OCI-M2 (cell line): ENCODE measurements at regions not wholly inside any gene's neighbourhood (a gene's known extent, or its start where the extent isn't known, plus 50 kb on each side); places are given as distances from the start of the nearest gene placed in this dataset.
"Not testable (repeated sequence)": the region's sequence is repeated elsewhere in the genome, so short reads cannot be mapped to it uniquely, and the experiment has no call there.

Experiments used
- DNase-seq: peaks from one replicate; lab custom pipeline; 2025; ENCODE audit not compliant: unreplicated experiment; lab: John Stamatoyannopoulos, UW

DNA sequence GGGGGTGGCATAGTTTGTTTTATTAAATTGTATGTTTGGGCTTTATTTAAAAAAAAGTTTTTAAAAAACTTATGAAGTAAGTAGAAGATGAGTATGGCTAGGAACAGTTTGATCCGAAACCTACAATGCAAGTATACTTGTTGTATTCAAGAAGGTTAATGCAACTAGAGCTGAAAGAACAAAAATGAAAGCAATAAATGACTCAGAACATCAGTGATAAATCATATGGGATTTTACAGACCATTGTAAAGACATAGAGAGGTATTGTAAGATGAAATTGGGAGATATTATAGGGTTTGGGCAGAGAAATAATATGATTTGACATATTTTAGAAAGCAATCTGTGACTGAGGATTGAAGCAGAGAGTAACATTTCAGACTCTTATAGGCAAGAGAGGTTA is 1135.3 kb downstream of the SLITRK5 start:
- no peak for DNase-seq

DNA sequence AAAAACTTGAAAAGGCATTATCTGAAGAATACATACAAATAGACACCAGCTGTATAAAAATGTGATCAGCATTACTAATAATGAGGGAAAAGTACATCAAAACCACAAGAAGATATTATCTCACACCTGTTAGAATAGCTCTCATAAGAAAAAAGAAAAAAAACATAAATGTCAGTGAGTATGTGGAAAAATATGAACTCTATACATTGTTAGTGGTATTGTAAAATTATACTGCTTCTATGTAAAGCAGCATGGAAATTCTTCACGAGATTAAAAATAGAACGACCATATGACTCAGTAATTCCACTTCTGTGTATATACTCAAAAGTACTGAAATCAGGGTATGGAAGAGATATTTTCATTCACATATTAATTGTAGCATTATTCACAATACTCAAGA is 1146.4 kb downstream of the SLITRK5 start:
- DNase-seq, result no peak

DNA sequence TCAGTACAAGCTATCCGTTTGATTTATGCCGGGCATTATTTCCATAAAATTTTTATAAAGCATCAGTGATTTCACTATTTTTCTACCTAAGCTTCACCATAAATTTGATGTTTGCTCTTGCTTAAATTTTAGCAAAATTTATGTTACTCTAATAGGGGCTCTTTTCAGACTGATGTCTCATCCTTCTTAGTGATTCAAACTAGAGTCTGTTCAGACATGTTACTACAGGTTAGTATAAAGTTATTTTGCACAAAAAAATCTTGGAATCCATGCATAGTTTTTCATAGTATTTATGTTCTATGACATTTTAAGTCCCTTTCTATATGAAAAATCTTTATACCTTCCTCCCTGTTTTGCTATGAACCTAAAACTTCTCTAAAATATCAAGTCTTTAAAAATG is 1151.9 kb downstream of the SLITRK5 start:
- no peak for DNase-seq

DNA sequence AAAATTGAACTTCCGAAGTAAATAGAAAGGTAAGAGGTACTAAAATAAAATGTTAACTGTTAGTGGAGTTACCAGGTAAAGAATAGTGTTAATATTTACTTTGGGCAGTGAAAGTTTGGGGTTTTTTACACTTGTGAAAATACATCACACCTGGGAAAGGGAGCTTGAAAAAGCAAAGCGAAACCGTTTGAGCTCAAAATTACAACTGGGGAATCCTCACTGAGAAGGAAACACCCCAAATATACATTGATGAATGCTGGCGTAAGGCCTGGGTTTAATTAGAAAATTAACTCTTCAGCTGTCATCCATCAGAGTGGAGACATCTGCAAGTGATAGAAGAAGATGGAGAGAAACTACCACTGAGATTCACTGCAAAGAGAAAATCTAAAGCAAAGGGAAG is 1153.0 kb downstream of the SLITRK5 start:
- no peak for DNase-seq

DNA sequence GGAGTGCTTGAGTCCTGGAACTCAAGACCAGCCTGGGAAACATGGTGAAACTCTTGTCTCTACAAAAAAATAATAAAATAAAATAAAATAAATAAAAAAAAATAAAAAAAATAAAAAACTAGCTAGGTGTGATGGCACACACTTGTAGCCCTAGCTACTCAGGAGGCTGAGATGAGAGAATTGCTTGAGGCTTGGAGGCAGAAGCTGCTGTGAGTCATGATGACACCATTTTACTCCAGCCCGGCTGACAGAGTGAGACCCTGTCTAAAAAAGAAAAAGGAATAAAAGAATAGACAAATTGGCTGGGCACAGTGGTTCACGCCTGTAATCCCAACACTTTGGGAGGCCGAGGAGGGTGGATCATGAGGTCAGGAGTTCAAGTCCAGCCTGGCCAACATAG is 1168.9 kb downstream of the SLITRK5 start:
- DNase-seq, result no peak

DNA sequence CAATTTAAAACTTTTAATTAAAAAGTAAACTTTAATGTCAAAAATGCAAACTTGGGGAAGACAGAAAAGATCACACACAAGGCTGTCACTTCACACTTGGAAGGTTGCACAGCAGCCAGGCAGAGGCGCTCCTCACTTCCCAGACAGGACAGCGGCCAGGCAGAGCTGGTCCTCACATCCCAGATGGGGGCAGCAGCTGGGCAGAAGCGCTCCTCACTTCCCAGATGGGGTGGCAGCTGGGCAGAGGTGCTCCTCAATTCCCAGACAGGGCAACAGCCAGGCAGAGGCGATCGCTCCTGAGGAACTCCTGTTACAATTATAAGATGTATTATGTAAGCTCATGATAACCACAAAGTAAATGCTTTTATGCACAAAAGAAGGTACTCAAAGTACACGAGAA is 1181.1 kb downstream of the SLITRK5 start:
- DNase-seq, result not testable (repeated sequence)

DNA sequence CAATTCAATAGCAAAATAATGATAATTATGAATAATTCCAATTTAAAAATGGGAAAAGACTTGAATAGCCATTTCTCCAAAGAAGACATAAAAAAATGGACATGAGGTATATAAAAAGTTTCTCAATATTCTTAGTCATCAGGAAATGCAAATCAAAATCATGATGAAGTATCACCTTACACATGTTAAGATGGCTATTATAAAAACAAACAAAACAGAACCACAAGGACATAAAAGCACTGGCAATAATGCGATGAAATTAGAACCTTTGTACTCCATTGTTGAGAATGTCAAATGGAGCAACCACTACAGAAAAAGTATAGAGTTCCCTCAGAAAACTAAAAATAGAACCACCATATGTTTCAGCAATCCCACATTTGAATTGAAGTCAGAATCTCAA is 1186.1 kb downstream of the SLITRK5 start:
- no peak for DNase-seq

DNA sequence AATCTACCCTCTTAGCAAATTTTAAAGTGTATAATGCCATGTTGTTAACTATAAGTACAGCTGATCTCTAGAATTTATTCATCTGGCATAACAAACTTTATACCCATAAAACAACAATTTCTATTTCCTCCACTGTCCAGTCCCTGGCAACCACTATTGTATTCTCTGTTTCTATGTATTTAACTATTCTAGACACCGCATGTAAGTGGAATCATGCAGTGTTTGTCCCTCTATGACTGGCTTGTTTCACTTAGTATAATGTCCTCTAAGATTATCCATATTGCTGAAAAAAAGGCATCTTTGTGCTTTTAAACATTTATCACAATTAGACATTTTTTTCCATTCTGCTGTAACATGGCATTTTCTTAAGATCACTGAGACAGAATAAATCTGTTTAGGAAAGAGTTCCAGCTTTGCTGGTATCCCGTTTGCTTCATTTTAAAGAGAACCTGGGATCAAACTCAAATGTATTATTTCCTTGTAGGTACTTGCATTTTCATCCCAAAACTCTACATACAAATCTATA is 1191.0 kb downstream of the SLITRK5 start:
- no peak for DNase-seq

DNA sequence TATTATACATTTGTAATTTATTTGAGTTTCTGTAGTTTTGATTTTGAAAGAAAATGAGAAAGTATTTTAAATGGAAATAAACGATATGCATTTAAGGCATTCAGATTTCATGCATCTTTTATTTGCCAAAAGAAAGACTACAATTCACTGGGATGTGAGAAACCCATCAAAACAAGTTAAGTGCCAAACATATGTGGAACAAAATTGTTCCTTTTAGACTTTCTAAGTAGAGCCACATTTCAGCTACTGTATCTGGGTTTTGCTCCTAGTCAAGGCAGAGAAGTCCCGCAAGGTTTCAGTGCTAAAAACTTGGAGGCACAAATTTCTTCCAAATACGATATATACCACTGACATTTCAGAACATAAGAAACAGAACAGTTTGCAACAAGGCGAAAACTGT is 1191.9 kb downstream of the SLITRK5 start:
- DNase-seq, result no peak

DNA sequence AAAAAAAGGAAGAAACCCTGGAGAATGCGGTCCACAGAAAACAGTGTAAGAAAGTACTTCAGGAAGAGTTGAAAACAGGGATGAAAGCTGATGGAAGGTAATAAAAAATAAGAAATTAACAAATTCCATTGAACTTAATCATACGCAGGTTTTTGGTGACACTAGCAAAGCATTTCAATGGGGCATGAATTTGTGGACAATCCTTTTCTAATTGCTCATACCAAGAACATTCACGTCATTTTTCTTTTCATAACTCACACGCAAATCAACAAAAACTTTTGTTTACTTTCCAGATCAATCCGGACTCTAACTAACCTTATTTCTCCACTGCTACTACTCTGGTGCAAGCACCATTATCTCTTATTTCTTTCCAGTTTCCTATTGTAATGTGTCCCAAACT is 1195.0 kb downstream of the SLITRK5 start:
- DNase-seq, result no peak

DNA sequence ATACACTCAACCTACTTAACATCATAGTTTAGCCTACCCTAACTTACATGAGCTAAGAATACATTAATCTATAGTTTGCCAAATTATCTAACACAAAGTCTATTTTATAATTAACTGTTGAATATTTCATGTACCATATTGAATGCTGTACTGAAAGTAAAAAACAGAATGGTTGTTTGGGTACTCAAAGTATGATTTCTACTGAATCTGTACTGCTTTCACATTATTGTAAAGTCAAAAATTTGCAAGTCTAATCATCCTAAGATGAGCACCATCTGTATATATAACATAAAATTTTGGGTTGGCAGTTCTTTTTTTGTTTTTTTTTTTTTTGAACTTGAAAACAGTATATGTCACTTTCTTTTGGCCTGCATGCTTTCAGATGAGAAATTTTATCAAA is 1212.6 kb downstream of the SLITRK5 start:
- DNase-seq, result no peak

DNA sequence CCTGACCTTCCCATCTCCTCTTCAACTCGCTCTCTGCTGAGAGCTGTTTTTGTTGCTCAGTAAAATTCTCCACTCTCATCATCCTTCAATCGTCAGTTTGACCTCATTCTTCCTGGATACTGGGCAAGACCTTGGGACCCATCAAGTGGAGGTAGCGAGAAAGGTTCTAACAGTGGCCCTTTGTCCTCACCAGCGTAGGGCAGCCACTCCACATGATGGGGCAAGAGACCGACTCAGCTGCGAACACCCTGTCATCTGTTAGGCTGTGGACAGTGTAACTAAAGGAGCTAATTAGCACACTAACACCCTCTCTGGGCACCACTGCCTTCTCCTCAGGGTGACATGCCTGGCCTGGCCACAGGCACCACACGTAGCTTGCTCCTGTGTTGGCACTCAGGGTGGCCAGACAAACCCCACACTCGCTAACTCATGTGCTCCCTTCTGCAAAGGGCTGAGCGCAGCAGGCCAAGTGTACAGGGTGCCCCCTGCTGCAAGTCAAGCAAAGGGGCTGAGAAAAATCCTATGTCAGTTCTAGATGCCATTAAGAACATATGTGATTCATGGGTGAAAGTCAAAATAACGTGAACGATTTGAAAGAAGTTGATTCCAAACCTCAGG is 1216.0 kb downstream of the SLITRK5 start:
- DNase-seq, result no peak

DNA sequence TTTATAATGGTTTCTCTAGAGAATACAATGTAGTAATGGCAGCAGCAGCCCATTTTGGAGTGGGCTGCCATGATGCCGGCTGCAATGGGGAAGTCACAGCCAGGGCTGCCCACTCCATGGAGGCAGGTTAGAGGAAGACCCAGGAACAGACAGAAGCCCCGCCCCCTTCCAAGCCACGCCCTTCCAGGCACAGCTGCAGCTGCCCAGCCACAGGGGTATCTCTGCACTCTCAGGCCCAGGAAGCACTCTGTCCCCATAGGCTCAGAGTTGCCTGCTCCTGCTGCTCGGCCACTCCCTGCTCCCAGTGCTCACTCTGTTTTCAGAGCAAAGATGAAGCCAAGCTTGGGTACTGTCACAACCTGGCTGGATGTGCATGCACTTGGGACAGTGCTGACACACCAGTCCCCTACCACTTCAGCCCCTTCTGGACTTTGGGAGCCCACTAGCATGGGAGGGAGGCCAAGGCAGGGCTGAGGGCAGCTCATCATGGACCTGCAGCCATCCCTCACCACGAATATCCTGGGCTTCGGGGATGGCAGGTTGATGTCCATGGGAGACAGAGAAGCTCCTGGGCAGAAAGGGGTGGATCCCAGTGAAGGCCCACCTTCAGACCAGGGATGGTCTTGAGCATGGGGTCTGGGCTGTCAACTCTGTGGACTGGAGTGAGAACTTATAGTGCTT is 1224.2 kb downstream of the SLITRK5 start:
- no peak for DNase-seq

DNA sequence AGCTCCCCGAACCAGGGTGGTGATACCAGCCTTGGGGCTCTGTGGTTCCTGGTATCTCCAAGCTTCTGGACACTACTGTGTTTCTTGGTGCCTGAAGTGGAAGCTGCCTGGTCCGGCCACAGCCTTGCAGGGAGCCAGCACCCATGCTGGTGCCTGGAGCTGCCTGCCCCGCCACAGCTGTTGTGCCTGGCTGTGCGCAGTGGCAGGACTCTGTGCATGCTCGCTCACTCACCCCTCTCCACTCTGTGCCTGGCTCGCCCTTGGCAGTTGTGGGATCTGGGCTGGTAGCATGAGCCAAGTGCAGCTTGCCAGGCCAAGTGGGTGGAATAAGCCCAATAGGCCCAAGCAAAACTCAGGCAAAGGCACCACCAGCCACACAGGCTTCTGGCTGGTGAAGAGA is 1225.3 kb downstream of the SLITRK5 start:
- DNase-seq, result no peak

DNA sequence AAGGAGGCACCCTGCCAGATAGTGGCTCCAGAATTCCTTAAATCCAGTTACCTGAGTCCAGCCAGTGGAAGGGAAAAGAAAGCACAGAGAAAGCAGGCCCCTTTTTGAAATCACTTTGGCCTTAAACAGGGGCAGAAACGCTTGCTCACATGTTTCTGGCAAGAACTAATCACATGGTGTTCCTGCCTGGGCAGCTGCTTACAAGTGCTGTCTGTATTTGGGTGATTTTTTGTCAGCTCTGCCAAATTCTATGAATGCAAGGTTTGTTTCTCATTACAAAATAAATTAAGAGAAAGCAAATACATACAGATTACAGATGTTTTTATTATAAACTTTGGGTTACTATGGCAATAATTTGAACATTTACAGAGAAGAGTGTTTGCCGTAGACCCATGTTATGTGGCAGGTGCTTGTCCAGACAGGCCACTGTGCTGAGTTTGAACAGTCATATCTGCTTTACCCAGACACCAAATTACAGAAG is 1237.8 kb downstream of the SLITRK5 start:
- no peak for DNase-seq

DNA sequence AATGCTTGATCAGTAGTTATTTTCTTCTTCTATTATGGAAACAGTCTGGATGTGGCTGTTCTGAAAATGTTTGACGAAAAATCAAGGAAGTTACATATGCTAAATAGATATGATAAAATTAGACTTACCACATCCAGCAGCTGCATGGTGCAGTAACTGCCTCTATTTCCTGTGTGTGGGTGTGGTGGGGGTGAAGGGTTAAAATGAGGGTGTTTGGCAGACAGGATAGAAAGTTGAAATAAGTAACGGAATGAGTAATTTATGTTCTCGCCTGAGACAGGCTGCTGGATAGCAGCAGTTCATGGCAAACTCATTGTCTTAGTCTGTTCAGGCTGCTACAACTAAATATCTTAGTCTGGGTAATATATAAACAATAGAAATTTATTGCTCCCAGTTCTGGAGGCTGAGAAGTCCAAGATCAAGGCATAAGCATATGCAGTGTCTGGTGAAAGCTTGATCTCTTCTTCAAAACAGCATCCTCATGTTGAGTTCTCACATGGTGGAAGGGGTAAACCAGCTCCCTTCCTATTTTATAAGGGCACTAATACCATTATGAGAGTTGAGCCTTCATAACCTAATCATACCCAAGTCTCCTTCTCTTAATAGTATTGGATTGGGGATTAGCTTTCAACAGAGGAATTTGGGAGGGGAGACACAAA is 1248.9 kb downstream of the SLITRK5 start:
- DNase-seq, result no peak

DNA sequence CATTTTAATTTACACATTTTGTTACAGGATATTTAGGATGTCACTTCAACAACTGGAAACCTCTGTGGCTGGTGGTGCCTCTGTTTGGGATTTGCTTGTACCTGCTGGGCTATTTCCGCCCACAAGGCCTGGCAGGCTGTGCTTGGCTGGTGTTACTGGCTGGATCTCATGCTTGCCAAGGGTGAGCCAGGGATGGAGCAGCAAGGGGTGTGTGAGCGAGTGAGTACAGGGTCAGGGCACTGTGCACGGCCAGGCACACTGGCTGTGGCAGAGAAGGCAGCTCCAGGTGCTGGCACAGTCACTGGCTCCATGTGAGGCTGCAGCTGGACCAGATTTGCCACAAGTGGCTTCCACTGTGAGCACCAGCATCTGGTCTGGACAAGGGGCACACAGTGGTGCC is 1254.8 kb downstream of the SLITRK5 start:
- DNase-seq, result no peak

DNA sequence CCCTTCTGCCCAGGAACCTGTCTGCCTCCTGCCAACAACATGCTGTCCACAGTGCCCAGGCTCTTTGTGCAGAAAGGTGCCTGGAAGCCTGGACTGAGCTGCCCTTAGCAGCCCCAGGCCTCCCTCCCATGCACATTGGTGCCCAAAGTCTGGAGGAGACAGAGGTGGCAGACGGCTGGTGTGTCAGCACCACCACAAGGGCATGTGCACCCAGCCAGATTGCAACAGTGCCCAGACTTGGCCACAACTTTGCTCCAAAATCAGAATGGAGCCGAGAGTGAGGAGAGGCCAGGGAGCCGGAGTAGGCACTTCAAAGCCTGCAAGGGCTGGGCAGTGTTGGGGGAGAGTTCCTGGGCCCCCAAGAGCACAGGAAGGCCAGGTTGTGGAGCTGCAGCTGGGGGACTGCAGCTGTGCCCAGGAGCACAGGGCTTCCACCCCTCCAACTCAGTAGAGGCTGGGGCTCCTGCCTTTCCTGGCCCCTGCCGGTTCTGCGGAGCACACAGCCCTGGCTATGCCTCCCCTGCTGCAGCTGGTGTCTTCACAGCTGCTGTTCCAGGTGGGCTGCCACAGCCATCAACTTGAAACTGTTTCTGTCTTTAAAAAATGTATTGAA is 1255.8 kb downstream of the SLITRK5 start:
- no peak for DNase-seq

DNA sequence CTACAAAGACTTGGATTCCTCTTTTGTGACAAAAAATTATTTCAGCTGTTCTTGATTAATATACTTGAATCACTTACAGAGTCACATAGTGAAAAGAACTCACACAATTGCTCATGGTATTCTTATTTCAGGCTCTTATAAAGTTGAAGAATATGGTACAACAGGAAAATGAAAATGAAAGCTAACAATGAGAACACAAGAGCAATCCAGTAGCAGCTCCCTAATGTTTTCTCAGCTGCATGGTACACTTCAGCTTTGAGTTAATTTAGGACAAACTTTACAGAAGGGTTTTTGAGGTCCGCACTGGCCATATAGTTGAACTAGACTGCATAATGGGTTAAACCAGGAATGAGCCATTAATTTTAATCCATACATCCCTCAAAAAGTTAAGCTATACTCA is 1261.8 kb downstream of the SLITRK5 start:
- DNase-seq, result no peak

DNA sequence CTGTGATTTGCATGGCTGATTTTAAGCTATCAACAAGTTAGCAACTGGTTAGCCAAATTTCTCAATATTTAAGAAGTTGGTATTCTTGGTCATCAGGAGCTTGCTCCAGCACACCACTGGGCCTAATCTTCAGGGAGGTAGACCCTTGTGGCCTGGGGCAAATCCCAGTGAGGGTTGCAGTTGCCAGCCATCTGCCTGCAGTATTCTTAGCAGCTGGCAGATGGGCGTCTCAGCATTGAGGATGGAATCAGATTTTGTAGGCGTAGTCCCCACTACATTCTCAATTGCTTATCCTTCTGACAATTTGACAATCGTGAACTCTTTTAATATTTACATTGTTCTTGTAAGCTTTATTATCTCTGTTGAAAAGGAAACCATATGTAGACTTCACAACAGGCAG is 1266.2 kb downstream of the SLITRK5 start:
- DNase-seq, result no peak

DNA sequence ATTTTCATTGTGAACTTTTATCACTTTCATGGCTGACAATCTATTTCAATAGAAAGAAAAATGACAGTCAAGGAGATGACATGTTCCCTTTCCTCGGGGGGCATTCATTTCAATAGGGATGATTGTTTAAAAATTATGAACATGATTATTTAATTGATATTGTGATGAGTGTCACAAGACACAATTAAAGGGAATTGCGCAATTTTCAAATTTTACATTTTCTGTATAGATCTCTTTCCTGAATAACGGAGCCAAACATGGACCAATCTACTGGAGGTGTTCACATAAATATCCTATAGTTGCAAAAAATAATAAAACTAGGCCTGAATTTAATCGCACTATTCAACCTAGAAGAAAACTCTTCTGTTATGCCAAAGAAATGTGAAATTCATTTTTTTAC is 1274.6 kb downstream of the SLITRK5 start:
- no peak for DNase-seq

DNA sequence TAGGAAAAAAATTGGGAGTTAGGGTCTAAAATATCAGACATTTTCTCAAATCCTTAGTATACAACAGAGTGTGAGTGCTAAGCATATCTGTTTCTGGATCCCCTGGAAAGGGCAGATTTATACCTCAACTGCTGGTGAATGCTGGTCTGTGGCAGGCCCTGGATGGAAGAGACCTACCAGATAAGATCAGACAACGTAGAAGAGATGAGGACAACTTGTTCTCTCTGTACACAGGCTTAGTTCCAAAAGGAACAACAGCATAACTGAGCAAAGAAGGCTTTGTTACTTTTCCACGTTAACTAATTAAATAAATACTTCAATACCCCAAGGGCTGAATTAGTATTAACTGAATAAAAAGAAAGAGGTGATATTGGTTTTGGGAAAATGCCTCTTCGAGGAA is 1277.3 kb downstream of the SLITRK5 start:
- DNase-seq, result no peak
